Mammary epithelial cell (primary cell): ENCODE measurements at regions not wholly inside any gene's neighbourhood (a gene's known extent, or its start where the extent isn't known, plus 50 kb on each side); places are given as distances from the start of the nearest gene placed in this dataset.

Experiments
- CTCF ChIP-seq, 2 donors: IDR thresholded peaks in 1 of 2; conservative IDR thresholded peaks in 1 of 2; 2 replicates each; pipeline ENCODE4 v1.5.1; 2011 to 2012; ENCODE audit warnings: inconsistent platforms in 2 of 2, low read length in 2 of 2, mild to moderate bottlenecking in 2 of 2, control low read depth in 1 of 2, low read depth in 1 of 2; ENCODE audit not compliant: insufficient read depth in 1 of 2; ENCODE audit errors: extremely low read depth in 1 of 2
- EZH2 ChIP-seq: IDR thresholded peaks from 2 replicates; pipeline ENCODE4 v1.6.1; 2012; ENCODE audit warnings: low read length, inconsistent platforms, borderline replicate concordance

GRCh38 chr12:67077617-67078016 lies 191.5 kb upstream of the CAND1 start:
- TF ChIP-seq CTCF (conservative IDR thresholded peaks at IDR 0.05 in 1 of 2, IDR thresholded peaks at IDR 0.05 in 1 of 2; ENCODE audit: extremely low read depth in 1 of 2, insufficient read depth in 1 of 2, low read depth in 1 of 2, low read length in 2 of 2), result no peak
- TF ChIP-seq EZH2, result no peak
